ENCODE measurements at regions not wholly inside any gene's neighbourhood (a gene's known extent, or its start where the extent isn't known, plus 50 kb on each side); places are given as distances from the start of the nearest gene placed in this dataset.
A peak's percentile ranks its signal among the peaks of the same experiment; 100 is the strongest.

DNA sequence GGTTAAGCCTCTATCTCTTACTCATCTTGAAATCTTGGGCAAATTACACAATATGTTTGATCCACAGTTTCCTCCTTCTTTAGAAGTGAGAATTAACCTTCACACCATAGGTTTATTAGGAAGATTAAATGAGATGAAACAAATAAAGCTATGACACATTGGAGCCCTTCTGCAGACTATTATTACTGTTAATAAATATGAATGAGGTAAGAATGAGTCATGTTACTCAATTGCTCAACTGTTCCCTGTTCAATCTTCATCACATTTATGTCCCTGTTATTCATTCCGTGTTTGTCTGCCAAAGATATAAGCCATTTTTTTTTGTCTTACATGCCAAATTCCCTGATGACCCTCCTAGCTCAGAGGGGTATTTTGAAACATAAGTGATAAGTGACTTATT, 52.1 kb upstream of the PAPPA start:
- DNase-seq (ENCODE audit: low read depth): peak; percentile 41

DNA sequence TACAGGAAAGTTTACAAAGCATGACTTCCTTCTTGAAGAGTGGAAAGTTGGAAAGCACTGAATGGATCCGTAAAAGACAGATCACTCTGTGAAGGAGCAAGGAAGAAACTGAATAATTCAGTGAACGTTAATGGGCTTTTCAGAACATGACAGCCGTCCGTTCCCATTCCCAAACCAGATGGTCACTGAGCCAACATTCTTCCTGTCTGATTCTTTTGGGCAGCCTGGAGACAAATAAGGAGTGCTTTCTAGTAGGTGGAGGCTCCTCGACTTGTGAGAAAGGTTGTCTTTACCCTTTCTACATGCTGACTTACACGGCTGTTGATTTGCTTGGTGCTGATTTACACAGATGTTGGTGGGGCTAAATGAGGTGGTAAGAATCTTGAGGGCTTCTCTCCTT, 51.0 kb upstream of the PAPPA start:
- no peak for DNase-seq (ENCODE audit: low read depth)
- no peak overlapping the region for H3K4me3 ChIP-seq (ENCODE audit: low read length)
- TF ChIP-seq, protein P1, sequence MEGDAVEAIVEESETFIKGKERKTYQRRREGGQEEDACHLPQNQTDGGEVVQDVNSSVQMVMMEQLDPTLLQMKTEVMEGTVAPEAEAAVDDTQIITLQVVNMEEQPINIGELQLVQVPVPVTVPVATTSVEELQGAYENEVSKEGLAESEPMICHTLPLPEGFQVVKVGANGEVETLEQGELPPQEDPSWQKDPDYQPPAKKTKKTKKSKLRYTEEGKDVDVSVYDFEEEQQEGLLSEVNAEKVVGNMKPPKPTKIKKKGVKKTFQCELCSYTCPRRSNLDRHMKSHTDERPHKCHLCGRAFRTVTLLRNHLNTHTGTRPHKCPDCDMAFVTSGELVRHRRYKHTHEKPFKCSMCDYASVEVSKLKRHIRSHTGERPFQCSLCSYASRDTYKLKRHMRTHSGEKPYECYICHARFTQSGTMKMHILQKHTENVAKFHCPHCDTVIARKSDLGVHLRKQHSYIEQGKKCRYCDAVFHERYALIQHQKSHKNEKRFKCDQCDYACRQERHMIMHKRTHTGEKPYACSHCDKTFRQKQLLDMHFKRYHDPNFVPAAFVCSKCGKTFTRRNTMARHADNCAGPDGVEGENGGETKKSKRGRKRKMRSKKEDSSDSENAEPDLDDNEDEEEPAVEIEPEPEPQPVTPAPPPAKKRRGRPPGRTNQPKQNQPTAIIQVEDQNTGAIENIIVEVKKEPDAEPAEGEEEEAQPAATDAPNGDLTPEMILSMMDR (conservative IDR thresholded peaks at IDR 0.05; ENCODE audit: low read depth, low read length): no peak

More for the DNA sequence above, 52.1 kb upstream of the PAPPA start:
- H3K4me3 ChIP-seq (ENCODE audit: low read length): no peak overlapping the region
- TF ChIP-seq, protein P1 (conservative IDR thresholded peaks at IDR 0.05; ENCODE audit: low read depth, low read length): no peak

Measured in retinal pigment epithelial cell (primary cell).